ENCODE measurements at regions not wholly inside any gene's neighbourhood (a gene's known extent, or its start where the extent isn't known, plus 50 kb on each side); places are given as distances from the start of the nearest gene placed in this dataset.

DNA sequence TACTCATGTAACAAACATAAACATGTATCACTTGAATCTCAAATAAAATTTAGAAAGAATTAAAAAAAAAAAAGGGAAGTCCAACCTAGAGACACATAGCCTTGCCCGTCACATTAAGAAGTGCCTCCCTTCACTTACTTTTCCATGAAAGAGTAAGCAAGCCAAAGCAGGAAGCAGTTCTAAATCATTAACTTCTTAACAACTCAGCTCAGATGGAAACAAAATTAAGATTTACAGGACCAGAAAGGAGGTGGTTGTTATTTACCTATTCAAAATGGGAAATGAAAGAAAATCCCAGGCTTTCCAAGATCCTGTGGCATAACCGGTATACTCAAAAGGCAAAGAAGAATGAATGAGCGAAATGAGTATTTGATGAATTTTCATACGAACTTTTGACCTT, 258.6 kb upstream of the DCN start:
- TF ChIP-seq, protein P1, sequence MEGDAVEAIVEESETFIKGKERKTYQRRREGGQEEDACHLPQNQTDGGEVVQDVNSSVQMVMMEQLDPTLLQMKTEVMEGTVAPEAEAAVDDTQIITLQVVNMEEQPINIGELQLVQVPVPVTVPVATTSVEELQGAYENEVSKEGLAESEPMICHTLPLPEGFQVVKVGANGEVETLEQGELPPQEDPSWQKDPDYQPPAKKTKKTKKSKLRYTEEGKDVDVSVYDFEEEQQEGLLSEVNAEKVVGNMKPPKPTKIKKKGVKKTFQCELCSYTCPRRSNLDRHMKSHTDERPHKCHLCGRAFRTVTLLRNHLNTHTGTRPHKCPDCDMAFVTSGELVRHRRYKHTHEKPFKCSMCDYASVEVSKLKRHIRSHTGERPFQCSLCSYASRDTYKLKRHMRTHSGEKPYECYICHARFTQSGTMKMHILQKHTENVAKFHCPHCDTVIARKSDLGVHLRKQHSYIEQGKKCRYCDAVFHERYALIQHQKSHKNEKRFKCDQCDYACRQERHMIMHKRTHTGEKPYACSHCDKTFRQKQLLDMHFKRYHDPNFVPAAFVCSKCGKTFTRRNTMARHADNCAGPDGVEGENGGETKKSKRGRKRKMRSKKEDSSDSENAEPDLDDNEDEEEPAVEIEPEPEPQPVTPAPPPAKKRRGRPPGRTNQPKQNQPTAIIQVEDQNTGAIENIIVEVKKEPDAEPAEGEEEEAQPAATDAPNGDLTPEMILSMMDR (IDR thresholded peaks at IDR 0.05; ENCODE audit: borderline replicate concordance, extremely low read depth, low read length, poor library complexity, severe bottlenecking): no peak
- TF ChIP-seq EZH2 (IDR thresholded peaks at IDR 0.05; ENCODE audit: borderline replicate concordance, low read depth, low read length, severe bottlenecking): no peak
